ENCODE measurements at regions not wholly inside any gene's neighbourhood (a gene's known extent, or its start where the extent isn't known, plus 50 kb on each side); places are given as distances from the start of the nearest gene placed in this dataset.
A peak's percentile ranks its signal among the peaks of the same experiment; 100 is the strongest.

DNA sequence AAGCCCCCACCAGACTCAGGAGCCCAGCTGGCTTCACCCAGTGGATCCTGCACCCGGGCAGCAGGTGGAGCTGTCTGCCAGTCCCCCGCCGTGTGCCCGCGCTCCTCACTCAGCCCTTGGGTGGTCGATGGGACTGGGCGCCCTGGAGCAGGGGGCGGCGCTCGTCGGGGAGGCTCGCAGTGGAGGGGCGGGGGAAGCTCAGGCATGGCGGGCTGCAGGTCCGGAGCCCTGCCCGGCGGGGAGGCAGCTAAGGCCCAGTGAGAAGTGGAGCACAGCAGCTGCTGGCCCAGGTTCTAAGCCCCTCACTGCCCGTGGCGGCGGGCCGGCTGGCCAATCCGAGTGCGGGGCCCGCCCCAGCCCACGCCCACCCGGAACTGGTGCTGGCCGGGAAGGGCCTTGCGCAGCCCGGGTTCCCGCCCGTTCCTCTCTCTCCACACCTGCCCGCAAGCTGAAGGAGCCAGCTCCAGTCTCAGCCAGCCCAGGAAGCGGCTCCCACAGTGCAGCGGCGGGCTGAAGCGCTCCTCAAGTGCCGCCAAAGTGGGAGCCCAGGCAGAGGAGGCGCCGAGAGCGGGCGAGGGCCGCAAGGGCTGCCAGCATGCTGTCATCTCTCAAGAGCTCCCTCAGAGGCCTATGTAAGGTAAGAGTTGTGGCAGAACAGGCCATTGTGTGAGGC lies 1307.8 kb upstream of the TMEFF2 start:
- Histone ChIP-seq H3K9me3 (ENCODE audit: insufficient read depth in 2 of 2, low read depth in 1 of 2, low read length in 1 of 2) (no peaks in the 10 kb centered on the region), H3K27ac (ENCODE audit: low read depth, low read length) (peak overlapping the region; percentile 38; the same call in 1 of the 2 replicates), H3K23me2 (ENCODE audit: low read depth, low read length) (no peaks in the 10 kb centered on the region), H3K79me1 (ENCODE audit: low read depth, low read length) (no peaks in the 10 kb centered on the region), H4K5ac (ENCODE audit: insufficient read length, low read depth, low read length) (no peak overlapping the region), H3K36me3 (ENCODE audit: control insufficient read depth in 2 of 4, insufficient read depth in 4 of 4, low read length in 3 of 4) (no peaks in the 10 kb centered on the region), H3K9ac (replicated peaks in 1 of 4; ENCODE audit: extremely low read depth in 1 of 4, low read depth in 3 of 4, low read length in 3 of 4) (peak overlapping the region; percentile 38 to 92 (median 58)), H4K20me1 (replicated peaks in 1 of 2; ENCODE audit: control insufficient read depth in 1 of 2, insufficient read depth in 2 of 2, low read length in 2 of 2) (no peaks in the 10 kb centered on the region), H3K23ac (ENCODE audit: insufficient read length) (no peak overlapping the region), H4K8ac (ENCODE audit: extremely low read depth, insufficient read depth, low read length) (peak overlapping the region; percentile 91; the same call in 1 of the 2 replicates), H2AK5ac (ENCODE audit: low read depth, low read length) (no peak overlapping the region), H4K91ac (replicated peaks; ENCODE audit: insufficient read length, low read length) (no peak overlapping the region), H2BK120ac (replicated peaks; ENCODE audit: low read depth, low read length) (no peak overlapping the region), H3K4me2 (ENCODE audit: insufficient read depth in 1 of 2, low read depth in 2 of 2, low read length in 2 of 2) (peak overlapping the region; percentile 67 to 93), H2BK12ac (ENCODE audit: low read depth, low read length) (no peak overlapping the region), H3K27me3 (replicated peaks in 1 of 4; ENCODE audit: control insufficient read depth in 3 of 4, extremely low read depth in 1 of 4, insufficient read depth in 3 of 4, low read length in 3 of 4) (no peaks in the 10 kb centered on the region), H3K14ac (ENCODE audit: insufficient read length) (no peak overlapping the region), H2AFZ (ENCODE audit: low read length) (peak overlapping the region; percentile 56), H2BK20ac (ENCODE audit: low read length) (no peak overlapping the region), H2BK15ac (ENCODE audit: low read length) (no peak overlapping the region), H3K4me1 (replicated peaks in 1 of 4; ENCODE audit: control insufficient read depth in 3 of 4, insufficient read depth in 4 of 4, low read length in 3 of 4) (peaks cover 0 to 3% (median 3%) of the 10 kb centered on the region in 4 experiments; a peak in 3 of 7 replicates), H3K4me3 (ENCODE audit: extremely low read depth in 1 of 4, insufficient read depth in 2 of 4, low read depth in 3 of 4, low read length in 4 of 4) (peak overlapping the region; percentile 34 to 70 (median 48)), H3K18ac (ENCODE audit: extremely low read depth, low read length) (no peak overlapping the region; the same call in 1 of the 2 replicates), H3K4ac (replicated peaks; ENCODE audit: insufficient read length, low read depth, low read length) (no peak overlapping the region), H3K79me2 (ENCODE audit: control insufficient read depth in 1 of 2, insufficient read depth in 2 of 2, low read length in 2 of 2) (peaks cover 0 to 3% of the 10 kb centered on the region in 2 experiments; a peak in 3 of 4 replicates), H3K56ac (replicated peaks; ENCODE audit: insufficient read length, low read depth, low read length) (no peak overlapping the region), H2BK5ac (ENCODE audit: low read depth, low read length) (no peak overlapping the region)
- ChIA-PET CTCF (ENCODE audit: partially characterized antibody) (interaction anchor here (0.7 to 1.6 kb wide), 9 partner anchors 8 to 82 kb away, joined by 3 to 9 read pairs (median 3); no protein-coding TSS in a partner anchor), POLR2A (ENCODE audit: partially characterized antibody) (no interaction called here)
- WGBS, 2 experiments (ENCODE audit: extremely low coverage in 1 of 2, insufficient coverage in 1 of 2, insufficient read length in 1 of 2, insufficient replicate concordance in 2 of 2, low coverage in 1 of 2, low lambda C conversion rate in 2 of 2, missing lambda C conversion rate in 1 of 2), result 18% methylated on average over 26 of the region's 42 CpGs; no CpG with 5 or more reads in 1 of the 2 experiments
- FAIRE-seq (no peak), DNase-seq (ENCODE audit: low read depth in 1 of 2, low spot score in 2 of 2) (peak; percentile 69 to 75)
- TF ChIP-seq SP1 (IDR thresholded peaks at IDR 0.05; ENCODE audit: low read depth, low read length) (no peak), RBBP5 (IDR thresholded peaks at IDR 0.05; ENCODE audit: borderline replicate concordance, low read depth, low read length) (no peak), TBP (IDR thresholded peaks at IDR 0.05; ENCODE audit: low read depth, low read length) (no peak; the same call in 1 of the 2 replicates), PHF8 (conservative IDR thresholded peaks at IDR 0.05; ENCODE audit: low read depth, low read length) (0 out of 2 replicates have a peak, but pooled peaks have one; percentile 28), TAF1 (IDR thresholded peaks at IDR 0.05; ENCODE audit: low read depth, low read length) (peak; percentile 69; the same call in 1 of the 2 replicates), RAD21 (IDR thresholded peaks at IDR 0.05 in 1 of 2, conservative IDR thresholded peaks at IDR 0.05 in 1 of 2; ENCODE audit: low read depth in 2 of 2, low read length in 2 of 2) (peak; percentile 17 to 31; a peak in 2 of 4 replicates), KDM4A (IDR thresholded peaks at IDR 0.05; ENCODE audit: low read depth, low read length, severe bottlenecking) (peak; percentile 43), NRF1 (IDR thresholded peaks at IDR 0.05; ENCODE audit: low read depth, low read length) (no peak), SIRT6 (IDR thresholded peaks at IDR 0.05; ENCODE audit: low read length) (no peak)
- TF ChIP-seq, protein P1, sequence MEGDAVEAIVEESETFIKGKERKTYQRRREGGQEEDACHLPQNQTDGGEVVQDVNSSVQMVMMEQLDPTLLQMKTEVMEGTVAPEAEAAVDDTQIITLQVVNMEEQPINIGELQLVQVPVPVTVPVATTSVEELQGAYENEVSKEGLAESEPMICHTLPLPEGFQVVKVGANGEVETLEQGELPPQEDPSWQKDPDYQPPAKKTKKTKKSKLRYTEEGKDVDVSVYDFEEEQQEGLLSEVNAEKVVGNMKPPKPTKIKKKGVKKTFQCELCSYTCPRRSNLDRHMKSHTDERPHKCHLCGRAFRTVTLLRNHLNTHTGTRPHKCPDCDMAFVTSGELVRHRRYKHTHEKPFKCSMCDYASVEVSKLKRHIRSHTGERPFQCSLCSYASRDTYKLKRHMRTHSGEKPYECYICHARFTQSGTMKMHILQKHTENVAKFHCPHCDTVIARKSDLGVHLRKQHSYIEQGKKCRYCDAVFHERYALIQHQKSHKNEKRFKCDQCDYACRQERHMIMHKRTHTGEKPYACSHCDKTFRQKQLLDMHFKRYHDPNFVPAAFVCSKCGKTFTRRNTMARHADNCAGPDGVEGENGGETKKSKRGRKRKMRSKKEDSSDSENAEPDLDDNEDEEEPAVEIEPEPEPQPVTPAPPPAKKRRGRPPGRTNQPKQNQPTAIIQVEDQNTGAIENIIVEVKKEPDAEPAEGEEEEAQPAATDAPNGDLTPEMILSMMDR (IDR thresholded peaks at IDR 0.05; ENCODE audit: control extremely low read depth in 1 of 3, insufficient read depth in 1 of 3, low read depth in 1 of 3, low read length in 3 of 3), result peak in 2 of 3 experiments; percentile 16 to 36; a peak in 3 of 4 replicates
